ENCODE measurements at regions not wholly inside any gene's neighbourhood (a gene's known extent, or its start where the extent isn't known, plus 50 kb on each side); places are given as distances from the start of the nearest gene placed in this dataset.

- Histone ChIP-seq H3K27ac (no peak overlapping the region), H3K4me1 (no peaks in the 10 kb centered on the region), H3K9me3 (no peaks in the 10 kb centered on the region), H3K36me3 (no peaks in the 10 kb centered on the region), H3K4me3 (no peak overlapping the region), H3K27me3 (no peaks in the 10 kb centered on the region)
- TF ChIP-seq CTCF (IDR thresholded peaks at IDR 0.05) = no peak
- no peak for DNase-seq (ENCODE audit: low spot score)
These were observed 439.5 kb downstream of the CCER1 start for GRCh38 chr12:90515199-90516175.

GRCh38 chr12:90514325-90514724 lies 440.7 kb downstream of the CCER1 start:
- H3K27me3 ChIP-seq = no peaks in the 10 kb centered on the region
- H3K4me1 ChIP-seq = no peaks in the 10 kb centered on the region
- H3K9me3 ChIP-seq = no peaks in the 10 kb centered on the region
- H3K27ac ChIP-seq = no peak overlapping the region
- no peak for TF ChIP-seq CTCF (IDR thresholded peaks at IDR 0.05)
- H3K4me3 ChIP-seq = no peak overlapping the region
- H3K36me3 ChIP-seq = no peaks in the 10 kb centered on the region
- DNase-seq (ENCODE audit: low spot score) = no peak

- H3K4me3 ChIP-seq = no peak overlapping the region
- no peak overlapping the region for H3K27ac ChIP-seq
- no peaks in the 10 kb centered on the region for H3K9me3 ChIP-seq
- H3K27me3 ChIP-seq = no peaks in the 10 kb centered on the region
- DNase-seq (ENCODE audit: low spot score) = no peak
- no peaks in the 10 kb centered on the region for H3K36me3 ChIP-seq
- TF ChIP-seq CTCF (IDR thresholded peaks at IDR 0.05) = no peak
- H3K4me1 ChIP-seq = no peaks in the 10 kb centered on the region
These were observed 442.5 kb downstream of the CCER1 start for GRCh38 chr12:90512518-90512917.

DNA sequence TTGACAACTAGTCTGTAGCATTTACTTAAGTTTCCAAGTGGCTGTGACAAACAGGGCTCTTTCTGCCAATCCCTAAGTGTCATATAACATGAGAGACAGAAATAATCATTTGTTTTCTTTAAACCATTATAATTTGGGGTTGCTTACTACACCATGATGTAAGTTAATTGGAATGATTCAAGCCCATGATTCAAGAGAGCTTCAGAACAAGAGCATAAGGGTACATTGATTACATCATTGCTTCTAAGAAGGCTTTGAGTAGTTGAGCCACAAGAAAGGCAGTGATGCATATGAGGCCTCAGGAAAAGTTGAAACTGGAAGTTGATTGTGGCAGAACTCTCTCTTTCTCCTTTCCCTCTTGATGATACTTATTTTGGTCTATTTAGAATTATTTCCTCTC lies 444.0 kb downstream of the CCER1 start:
- H3K27ac ChIP-seq = no peak overlapping the region
- no peak overlapping the region for H3K4me3 ChIP-seq
- TF ChIP-seq CTCF (IDR thresholded peaks at IDR 0.05) = no peak
- H3K4me1 ChIP-seq = no peaks in the 10 kb centered on the region
- H3K36me3 ChIP-seq = no peaks in the 10 kb centered on the region
- no peaks in the 10 kb centered on the region for H3K9me3 ChIP-seq
- H3K27me3 ChIP-seq = no peaks in the 10 kb centered on the region
- DNase-seq (ENCODE audit: low spot score) = no peak

GRCh38 chr12:90504806-90505205 lies 450.2 kb downstream of the CCER1 start:
- H3K27me3 ChIP-seq = no peaks in the 10 kb centered on the region
- no peaks in the 10 kb centered on the region for H3K4me1 ChIP-seq
- no peak for DNase-seq (ENCODE audit: low spot score)
- no peaks in the 10 kb centered on the region for H3K36me3 ChIP-seq
- H3K4me3 ChIP-seq = no peak overlapping the region
- no peak overlapping the region for H3K27ac ChIP-seq
- H3K9me3 ChIP-seq = no peaks in the 10 kb centered on the region
- no peak for TF ChIP-seq CTCF (IDR thresholded peaks at IDR 0.05)

Data from right atrium auricular region (tissue), 2 donors.